GM21576 (cell line): ENCODE measurements at regions not wholly inside any gene's neighbourhood (a gene's known extent, or its start where the extent isn't known, plus 50 kb on each side); places are given as distances from the start of the nearest gene placed in this dataset.
"Not testable (repeated sequence)": the region's sequence is repeated elsewhere in the genome, so short reads cannot be mapped to it uniquely, and the experiment has no call there.

Experiments
- ATAC-seq: cut with Tn5 transposase; IDR thresholded peaks from one replicate; pipeline ENCODE4 v1.9.1; 2021; ENCODE audit warnings: mild to moderate bottlenecking, moderate library complexity; ENCODE audit not compliant: unreplicated experiment

DNA sequence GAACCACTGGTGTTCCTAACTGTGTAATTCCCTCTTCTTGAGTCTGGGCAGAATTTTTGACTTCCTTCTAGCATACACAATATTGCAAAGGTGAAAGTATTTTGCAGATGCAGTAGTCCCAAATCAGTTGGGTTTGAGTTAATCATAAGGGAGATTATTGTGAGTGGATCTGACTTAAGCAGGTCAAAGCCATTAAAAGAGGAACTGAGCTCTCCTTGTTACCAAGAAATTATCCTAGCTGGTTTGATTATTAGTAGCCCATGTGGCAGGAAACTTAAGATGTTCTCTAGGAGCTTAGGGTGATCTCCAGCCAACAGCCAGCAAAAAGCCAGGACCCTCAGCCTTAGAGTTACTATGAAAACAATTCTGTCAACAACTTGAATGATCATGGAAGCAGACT, 221.8 kb downstream of the RPIA start:
- ATAC-seq: no peak

DNA sequence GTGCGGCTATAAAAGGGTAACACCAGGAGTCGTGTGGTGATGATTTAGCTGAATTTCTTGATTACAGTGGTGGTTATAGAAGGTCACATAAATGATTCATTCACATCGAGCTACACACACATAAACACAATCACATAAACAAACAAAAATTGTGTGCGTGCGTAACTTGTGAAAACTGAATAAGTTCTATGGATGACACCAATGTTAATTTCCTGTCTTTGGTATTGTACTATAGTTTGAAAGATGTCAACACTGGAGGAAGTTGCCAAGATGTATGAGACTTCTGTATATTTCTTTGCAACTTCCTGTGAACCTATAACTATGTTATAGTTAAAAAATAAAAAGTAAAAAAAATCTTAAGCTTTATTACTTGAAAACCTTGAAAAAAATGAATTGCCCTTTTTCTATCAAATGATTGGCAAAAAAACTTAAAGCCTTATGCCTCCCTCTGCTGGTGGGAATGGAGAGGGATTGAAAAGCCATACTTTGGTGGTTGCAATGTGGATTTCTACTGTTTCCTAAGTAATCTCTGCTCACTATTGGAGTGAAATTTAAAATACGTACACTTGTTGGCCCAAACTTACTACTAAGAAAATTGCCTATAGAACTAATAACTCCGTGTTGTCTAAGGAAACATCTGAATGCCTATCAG, 227.7 kb downstream of the RPIA start:
- ATAC-seq: no peak

DNA sequence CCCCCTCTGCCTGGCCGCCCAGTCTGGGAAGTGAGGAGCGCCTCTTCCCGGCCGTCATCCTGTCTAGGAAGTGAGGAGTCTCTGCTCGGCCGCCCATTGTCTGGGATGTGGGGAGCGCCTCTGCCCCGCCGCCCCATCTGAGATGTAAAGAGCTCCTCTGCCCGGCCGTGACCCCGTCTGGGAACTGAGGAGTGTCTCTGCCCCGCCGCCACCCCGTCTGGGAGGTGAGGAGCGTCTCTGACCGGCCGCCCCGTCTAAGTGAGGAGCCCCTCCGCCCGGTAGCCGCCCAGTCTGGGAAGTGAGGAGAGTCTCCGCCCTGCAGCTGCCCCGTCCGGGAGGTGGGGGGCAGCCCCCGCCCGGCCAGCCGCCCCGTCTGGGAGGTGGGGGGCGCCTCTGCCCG, 228.9 kb downstream of the RPIA start:
- ATAC-seq: not testable (repeated sequence)

GRCh38 chr2:88924533-88924932, 233.1 kb downstream of the RPIA start:
- no peak for ATAC-seq

- no peak for ATAC-seq
Observed at GRCh38 chr2:88925770-88926462, 234.4 kb downstream of the RPIA start.

GRCh38 chr2:88927128-88927527, 235.7 kb downstream of the RPIA start:
- ATAC-seq: no peak

- ATAC-seq: no peak
Observed at GRCh38 chr2:88930659-88931058, 239.2 kb downstream of the RPIA start.

DNA sequence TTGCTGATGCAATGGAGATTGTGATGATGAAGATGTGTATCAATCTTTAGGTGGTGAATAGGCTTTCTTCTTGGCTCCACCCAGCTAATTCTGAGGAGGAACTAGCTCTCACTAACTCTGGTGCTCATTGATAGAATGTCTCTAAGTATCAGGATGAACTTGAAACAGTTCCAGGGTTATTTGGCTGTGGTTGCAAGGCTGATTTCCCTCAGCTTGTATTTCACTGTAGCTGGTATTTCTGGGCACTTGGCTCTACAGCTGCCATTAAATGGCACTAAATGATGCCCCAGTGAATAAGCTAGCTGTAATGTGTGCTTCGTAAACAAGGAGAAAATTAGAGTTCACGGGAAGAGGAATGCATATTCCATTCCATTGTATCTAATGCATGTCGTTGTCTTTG, 241.2 kb downstream of the RPIA start:
- no peak for ATAC-seq

GRCh38 chr2:88933091-88933490, 241.6 kb downstream of the RPIA start:
- ATAC-seq: no peak

DNA sequence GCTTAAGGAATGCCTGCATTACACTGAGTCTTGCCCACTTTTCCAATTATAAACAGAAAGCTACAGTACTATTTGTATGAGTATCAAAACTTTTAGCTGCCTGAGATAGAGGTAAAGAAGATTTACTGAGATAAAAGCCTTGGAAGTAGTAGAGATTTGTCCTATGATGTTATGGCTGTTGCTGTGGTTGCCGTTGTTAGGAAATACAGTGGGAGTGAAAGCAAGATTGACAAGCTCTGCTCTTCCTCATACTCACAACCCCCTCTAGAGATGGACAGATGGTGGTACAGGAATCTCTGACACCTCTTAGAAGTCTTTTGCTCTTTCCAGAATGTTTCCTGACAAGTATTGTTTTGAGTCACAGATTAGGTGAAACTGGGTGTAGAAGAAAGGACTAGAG, 242.5 kb downstream of the RPIA start:
- no peak for ATAC-seq

DNA sequence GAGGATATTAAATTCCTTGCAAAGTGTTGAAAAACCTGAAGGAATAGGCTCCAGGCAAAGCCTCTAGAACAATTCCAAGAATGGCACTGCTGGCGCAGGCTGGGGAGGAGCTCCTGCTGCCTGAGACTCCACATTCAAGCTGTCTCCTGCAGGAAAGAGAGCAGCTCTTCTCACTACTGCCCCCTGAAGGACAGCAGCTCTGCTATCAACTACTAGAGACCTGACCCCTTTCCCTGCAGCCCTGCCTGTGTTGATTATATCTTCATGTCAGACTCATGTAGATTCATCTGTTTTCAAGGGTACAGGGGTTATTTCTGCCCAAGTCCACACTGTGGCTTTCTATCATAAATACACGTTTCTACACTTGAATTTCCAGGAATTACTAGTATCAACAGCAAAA, 249.7 kb downstream of the RPIA start:
- ATAC-seq: not testable (repeated sequence)

DNA sequence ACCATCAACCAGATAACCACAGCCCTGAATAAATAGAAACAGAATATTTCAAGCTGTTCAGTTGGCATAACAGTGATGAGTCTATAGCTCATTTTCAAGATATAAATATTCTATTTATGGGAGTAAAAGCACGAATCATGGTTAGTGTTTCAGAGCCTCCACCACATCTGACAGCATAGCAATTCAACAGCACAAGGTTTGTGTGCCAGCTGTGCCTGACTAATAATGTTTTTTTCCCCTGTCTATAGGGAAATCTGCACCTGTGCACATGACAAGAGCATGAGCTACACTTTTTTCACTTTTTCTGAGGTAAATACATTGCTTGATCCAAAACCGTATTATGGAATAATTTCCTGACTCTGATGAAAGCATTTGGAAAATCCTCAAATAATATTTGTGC, 251.3 kb downstream of the RPIA start:
- no peak for ATAC-seq

DNA sequence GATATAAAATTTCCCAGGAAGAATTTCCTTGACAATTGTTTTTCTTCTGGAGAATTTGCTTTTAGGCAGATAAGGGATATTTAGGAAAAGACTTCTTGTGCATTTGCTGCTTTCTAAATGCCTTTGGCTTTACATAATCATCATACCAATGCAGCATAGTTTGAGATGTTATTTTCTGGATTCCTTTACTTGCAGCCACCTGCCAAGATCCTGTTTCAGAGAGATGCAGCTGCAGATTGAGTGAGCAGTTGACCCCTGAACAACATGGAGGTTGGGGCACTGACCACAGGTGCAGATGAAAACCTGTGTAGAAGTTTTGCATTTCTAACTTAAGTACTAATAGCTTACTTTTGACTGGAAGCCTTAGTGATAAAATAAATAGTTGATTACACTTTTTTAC, 257.9 kb downstream of the RPIA start:
- no peak for ATAC-seq

DNA sequence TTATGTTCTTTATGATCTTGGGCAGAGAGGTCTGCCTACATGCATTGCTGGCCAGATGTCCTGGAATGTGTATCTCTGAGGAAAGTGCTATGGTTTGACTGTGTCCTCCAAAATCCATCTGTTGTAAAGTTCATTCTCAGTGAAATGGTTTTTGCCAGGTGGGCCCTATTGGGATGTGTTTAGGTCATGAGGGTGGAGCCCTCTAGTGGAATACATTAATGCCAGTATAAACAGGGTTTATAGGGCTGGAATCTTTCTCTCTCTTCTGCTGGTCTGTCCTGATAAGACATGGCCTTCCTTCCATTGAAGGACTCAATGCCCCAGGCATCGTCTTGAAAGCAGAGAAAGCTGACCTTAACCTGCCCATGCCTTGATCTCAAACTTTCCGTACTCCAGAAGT, 258.5 kb downstream of the RPIA start:
- no peak for ATAC-seq

- no peak for ATAC-seq
Observed at GRCh38 chr2:88955607-88956006, 264.1 kb downstream of the RPIA start.

DNA sequence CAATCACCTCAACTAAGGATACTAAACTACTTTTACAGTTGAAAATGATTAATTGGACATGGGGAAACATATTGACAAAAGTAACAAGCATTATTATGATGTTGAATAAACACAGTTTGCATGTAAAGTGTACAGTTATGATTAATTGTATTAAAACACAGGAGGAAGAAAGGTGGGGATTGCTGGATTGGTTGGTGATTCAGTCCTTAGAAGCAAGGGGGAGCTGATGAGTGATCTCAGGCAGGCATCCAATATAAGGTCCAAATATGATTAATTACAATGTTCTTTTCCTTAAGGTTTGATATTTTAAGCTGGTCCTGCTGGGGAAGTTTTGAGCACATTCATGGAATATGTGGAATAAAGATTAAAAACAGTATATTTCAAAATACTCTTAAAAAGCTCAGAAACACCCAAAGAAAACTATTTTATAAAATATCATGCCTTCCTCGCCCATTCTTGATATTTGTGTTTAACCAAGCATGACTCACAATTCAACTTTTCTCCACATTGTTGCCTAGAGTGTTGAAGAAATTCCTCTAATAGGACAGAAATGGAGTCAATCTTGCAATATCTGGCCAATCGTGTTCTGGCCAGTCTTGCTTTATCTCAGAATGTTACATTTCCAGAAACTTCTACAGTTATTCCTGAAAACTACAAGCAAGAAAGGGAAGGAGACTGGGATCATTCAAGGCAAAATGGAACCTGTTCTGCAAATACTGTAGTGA, 268.2 kb downstream of the RPIA start:
- ATAC-seq: no peak

DNA sequence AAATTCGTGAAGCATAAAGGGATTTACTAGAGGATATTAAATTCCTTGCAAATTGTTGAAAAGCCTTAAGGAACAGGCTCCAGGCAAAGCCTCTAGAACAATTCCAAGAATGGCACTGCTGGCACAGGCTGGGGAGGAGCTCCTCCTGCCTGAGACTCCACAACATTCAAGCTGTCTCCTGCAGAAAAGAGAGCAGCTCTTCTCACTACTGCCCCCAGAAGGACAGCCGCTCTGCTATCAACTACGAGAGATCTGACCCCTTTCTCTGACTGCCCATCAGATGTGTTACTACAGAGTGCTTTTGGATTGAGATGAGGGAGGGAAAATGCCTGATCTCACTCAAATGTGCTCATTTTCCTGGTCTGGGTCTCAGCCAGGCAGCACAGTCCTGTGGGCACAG, 269.9 kb downstream of the RPIA start:
- ATAC-seq: not testable (repeated sequence)

DNA sequence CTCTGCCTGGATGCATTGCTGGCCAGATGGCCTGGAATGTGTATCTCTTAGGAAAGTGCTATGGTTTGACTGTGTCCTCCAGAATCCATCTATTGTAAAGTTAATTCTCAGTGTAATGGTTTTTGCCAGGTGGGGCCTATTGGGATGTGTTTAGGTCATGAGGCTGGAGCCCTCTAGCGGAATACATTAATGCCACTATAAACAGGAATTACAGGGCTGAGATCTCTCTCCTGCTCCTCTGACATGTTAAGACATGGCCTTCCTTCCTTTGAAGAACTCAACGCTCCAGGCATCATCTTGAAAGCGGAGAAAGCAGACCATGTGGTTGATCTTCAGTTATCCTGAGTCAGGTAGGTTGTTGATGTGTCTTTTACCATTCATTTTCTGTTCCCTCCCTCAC, 276.4 kb downstream of the RPIA start:
- no peak for ATAC-seq

GRCh38 chr2:88978011-88978410, 286.5 kb downstream of the RPIA start:
- not testable (repeated sequence) for ATAC-seq

DNA sequence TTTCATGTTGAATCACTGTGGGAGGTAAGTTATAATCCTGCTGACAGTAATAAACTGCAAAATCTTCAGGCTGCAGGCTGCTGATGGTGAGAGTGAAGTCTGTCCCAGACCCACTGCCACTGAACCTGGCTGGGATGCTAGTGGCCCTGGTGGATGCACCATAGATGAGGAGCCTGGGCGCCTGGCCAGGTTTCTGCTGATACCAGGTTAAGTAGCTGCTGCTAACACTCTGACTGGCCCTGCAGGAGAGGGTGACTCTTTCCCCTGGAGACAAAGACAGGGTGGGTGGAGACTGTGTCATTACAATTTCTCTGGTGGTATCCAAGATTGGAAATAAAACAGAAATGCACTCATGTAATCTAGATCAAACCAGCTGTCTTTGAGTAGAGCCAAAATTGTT, 287.0 kb downstream of the RPIA start:
- not testable (repeated sequence) for ATAC-seq

DNA sequence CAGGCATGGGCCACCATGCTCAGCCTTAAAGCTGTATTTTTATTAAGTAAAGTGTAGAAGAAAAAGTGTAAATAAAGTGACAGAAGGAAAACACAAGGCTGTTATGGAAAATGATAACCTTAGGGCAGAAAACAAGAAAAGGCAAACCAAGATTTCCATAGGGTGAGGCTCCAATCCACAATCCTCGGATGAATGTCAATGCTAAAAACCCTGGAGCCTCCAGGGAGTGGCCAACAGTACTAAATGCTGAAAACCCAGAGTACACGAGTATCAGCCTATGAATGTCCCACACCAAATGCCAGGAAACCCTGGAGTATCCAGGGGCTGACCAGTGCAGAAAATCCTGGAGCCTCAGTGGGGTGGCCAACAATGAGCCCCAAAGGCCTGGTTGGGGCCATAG, 292.6 kb downstream of the RPIA start:
- ATAC-seq: not testable (repeated sequence)

DNA sequence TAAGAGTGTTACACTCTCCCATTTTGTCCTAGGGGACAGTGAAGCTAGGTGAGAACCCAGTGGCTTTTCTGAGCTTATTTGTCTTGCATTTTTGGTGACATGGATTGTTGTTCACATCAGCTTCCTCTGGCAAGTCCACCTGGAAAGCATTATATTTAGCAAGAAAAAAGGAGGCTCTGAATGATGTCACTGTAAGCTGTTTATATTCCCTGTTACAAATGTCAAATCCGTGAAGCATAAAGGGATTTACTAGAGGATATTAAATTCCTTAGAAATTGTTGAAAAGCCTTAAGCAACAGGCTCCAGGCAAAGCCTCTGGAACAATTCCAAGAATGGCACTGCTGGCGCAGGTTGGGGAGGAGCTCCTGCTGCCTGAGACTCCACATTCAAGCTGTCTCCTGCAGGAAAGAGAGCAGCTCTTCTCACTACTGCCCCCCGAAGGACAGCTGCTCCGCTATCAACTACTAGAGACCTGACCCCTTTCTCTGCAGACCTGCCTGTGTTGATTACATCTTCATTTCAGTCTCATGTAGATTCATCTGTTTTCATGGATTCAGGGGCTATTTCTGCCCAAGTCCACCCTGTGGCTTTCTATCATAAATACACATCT, 295.4 kb downstream of the RPIA start:
- not testable (repeated sequence) for ATAC-seq
